Psoas muscle (tissue), 7 donors: ENCODE measurements at regions not wholly inside any gene's neighbourhood (a gene's known extent, or its start where the extent isn't known, plus 50 kb on each side); places are given as distances from the start of the nearest gene placed in this dataset.
A peak's percentile ranks its signal among the peaks of the same experiment; 100 is the strongest.

Experiments
- ATAC-seq, 4 donors: fragments of 200-7000 bp; cut with Tn5 transposase; one replicate each; pipeline ENCODE4 v1.9.1; 2020; ENCODE audit warnings: moderate library complexity in 3 of 4, mild to moderate bottlenecking in 2 of 4
- DNase-seq, 2 donors: peaks; one replicate each; pipeline ENCODE4 v3.0.0-alpha.2; 2020
- H3K27ac ChIP-seq: fragments of 200-600 bp; one replicate; pipeline ENCODE4 v1.8.0; 2022
- H3K27me3 ChIP-seq, 3 donors: fragments of 200-600 bp in 1 of 3; one replicate each; pipeline versions ENCODE4 v1.6.1 to v1.8.0; 2013 to 2022; ENCODE audit warnings: low read length in 2 of 3, mild to moderate bottlenecking in 2 of 3, moderate library complexity in 1 of 3; ENCODE audit not compliant: insufficient read depth in 3 of 3
- H3K36me3 ChIP-seq, 2 donors: fragments of 200-600 bp in 1 of 2; one replicate each; pipeline versions ENCODE4 v1.6.1 to v1.8.0; 2013 to 2022; ENCODE audit warnings: low read depth in 1 of 2, mild to moderate bottlenecking in 1 of 2, moderate library complexity in 1 of 2; ENCODE audit not compliant: insufficient read depth in 1 of 2
- H3K4me1 ChIP-seq: fragments of 200-600 bp; one replicate; pipeline ENCODE4 v1.8.0; 2022
- H3K4me3 ChIP-seq: fragments of 200-600 bp; one replicate; pipeline ENCODE4 v1.8.0; 2022; ENCODE audit warnings: mild to moderate bottlenecking
- H3K9me3 ChIP-seq: fragments of 200-600 bp; one replicate; pipeline ENCODE4 v1.8.0; 2022
- CTCF ChIP-seq: fragments of 200-600 bp; IDR thresholded peaks from one replicate; pipeline ENCODE4 v1.8.0; 2022; ENCODE audit warnings: antibody characterized with exemption
- WGBS, 3 donors: extraction: QIAGEN DNeasy Blood & Tissue Kit; methylation state at CpG; one replicate each; pipeline versions ENCODE4 v1.1.6 to v1.1.7; 2013; 5-methylcytosine and 5-hydroxymethylcytosine counted together
- intact Hi-C, 2 donors: fragments of 100-400 bp; cut with DNase I; formaldehyde crosslinking; loops; one replicate each; pipeline versions ENCODE4 v1.11.0 to v1.14.2; 2022
- donor health status: healthy with polysubstance abuse.
- donor health status: DM: no; HTN: no; CAD: no; lungs with moderate emphysema.
- donor health status: Bipolar disorder and iron deficiency.
- donor health status: healthy.
- donor health status: DM: yes; HTN: yes; CAD: no.
- donor health status: DM: no; HTN: no; CAD: no.
- donor health status: DM: yes; HTN: yes; CAD: no.

GRCh38 chr11:130707217-130707616 is 209.1 kb downstream of the SNX19 start:
- intact Hi-C loops, result no loop called here
- H3K9me3 ChIP-seq, result no peaks in the 10 kb centered on the region
- no peak overlapping the region for H3K27ac ChIP-seq
- H3K36me3 ChIP-seq, result no peaks in the 10 kb centered on the region
- no peaks in the 10 kb centered on the region for H3K4me1 ChIP-seq
- no peak for TF ChIP-seq CTCF
- DNase-seq (no peak), ATAC-seq (no peak)
- no peak overlapping the region for H3K4me3 ChIP-seq
- no peaks in the 10 kb centered on the region for H3K27me3 ChIP-seq
- 88 to 91% (median 90%) methylated on average over 4 of the region's 4 CpGs for WGBS, 3 donors

GRCh38 chr11:130709531-130709930 is 206.7 kb downstream of the SNX19 start:
- Histone ChIP-seq H3K4me1 (no peaks in the 10 kb centered on the region), H3K27me3 (no peaks in the 10 kb centered on the region), H3K4me3 (no peak overlapping the region), H3K9me3 (no peaks in the 10 kb centered on the region), H3K36me3 (no peaks in the 10 kb centered on the region), H3K27ac (no peak overlapping the region)
- intact Hi-C loops, result no loop called here
- WGBS, 3 donors, result 83 to 89% (median 85%) methylated on average over 5 of the region's 5 CpGs
- ATAC-seq (no peak), DNase-seq (no peak)
- TF ChIP-seq CTCF, result no peak

- 65 to 91% (median 81%) methylated on average over 5 of the region's 5 CpGs for whole genome bisulfite sequencing, 3 donors
These were observed 206.3 kb downstream of the SNX19 start for GRCh38 chr11:130710021-130710420.

GRCh38 chr11:130710497-130711012 is 205.7 kb downstream of the SNX19 start:
- DNase-seq (peak in 1 of 2 donors; percentile 62), ATAC-seq (peak in 2 of 4 donors; percentile 17 to 51)
- H3K4me1 ChIP-seq, result no peaks in the 10 kb centered on the region
- no peaks in the 10 kb centered on the region for H3K27me3 ChIP-seq
- no peaks in the 10 kb centered on the region for H3K36me3 ChIP-seq
- intact Hi-C loops, result no loop called here
- H3K27ac ChIP-seq, result peak overlapping the region; percentile 57
- WGBS, 3 donors, result 56 to 64% (median 63%) methylated on average over 13 of the region's 13 CpGs
- H3K4me3 ChIP-seq, result no peak overlapping the region
- no peak for TF ChIP-seq CTCF
- H3K9me3 ChIP-seq, result no peaks in the 10 kb centered on the region

More at GRCh38 chr11:130710021-130710420, 206.3 kb downstream of the SNX19 start:
- no peak overlapping the region for H3K4me3 ChIP-seq
- ATAC-seq (no peak), DNase-seq (no peak)
- H3K27me3 ChIP-seq, result no peaks in the 10 kb centered on the region
- no peaks in the 10 kb centered on the region for H3K9me3 ChIP-seq
- intact Hi-C loops, result no loop called here
- no peaks in the 10 kb centered on the region for H3K36me3 ChIP-seq
- no peak overlapping the region for H3K27ac ChIP-seq
- no peak for TF ChIP-seq CTCF
- no peaks in the 10 kb centered on the region for H3K4me1 ChIP-seq

GRCh38 chr11:130711193-130711592 is 205.1 kb downstream of the SNX19 start:
- DNase-seq (no peak), ATAC-seq (no peak)
- WGBS, 3 donors, result 69 to 78% (median 74%) methylated on average over 6 of the region's 6 CpGs
- no peaks in the 10 kb centered on the region for H3K27me3 ChIP-seq
- H3K9me3 ChIP-seq, result no peaks in the 10 kb centered on the region
- H3K36me3 ChIP-seq, result no peaks in the 10 kb centered on the region
- peak overlapping the region; percentile 57 for H3K27ac ChIP-seq
- H3K4me1 ChIP-seq, result no peaks in the 10 kb centered on the region
- no peak for TF ChIP-seq CTCF
- intact Hi-C loops, result no loop called here
- H3K4me3 ChIP-seq, result no peak overlapping the region
